HG02943 (cell line): ENCODE measurements at regions not wholly inside any gene's neighbourhood (a gene's known extent, or its start where the extent isn't known, plus 50 kb on each side); places are given as distances from the start of the nearest gene placed in this dataset.
"Not testable (repeated sequence)": the region's sequence is repeated elsewhere in the genome, so short reads cannot be mapped to it uniquely, and the experiment has no call there.

Source experiments
- ATAC-seq: cut with Tn5 transposase; IDR thresholded peaks from one replicate; pipeline ENCODE4 v1.9.1; 2021; ENCODE audit warnings: mild to moderate bottlenecking, low read depth, moderate library complexity; ENCODE audit not compliant: unreplicated experiment

DNA sequence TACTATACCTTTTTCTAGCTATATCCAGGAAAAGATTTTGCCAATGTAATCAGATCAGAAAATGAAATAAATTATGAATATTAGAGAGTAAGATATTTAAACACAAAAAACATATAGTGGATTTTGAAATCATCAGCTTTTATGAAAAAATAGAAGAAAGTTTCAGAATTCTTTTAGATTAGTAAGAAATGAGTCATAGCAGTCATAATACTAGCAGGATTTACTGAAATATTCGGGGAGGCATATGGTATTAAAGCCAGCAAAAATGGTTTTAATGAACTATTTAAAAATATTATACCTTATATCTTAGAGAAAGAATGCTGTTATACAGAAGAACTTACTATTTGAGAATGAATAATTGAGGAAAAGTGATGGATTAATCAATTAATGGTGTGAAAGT is 303.6 kb upstream of the NUDT12 start:
- no peak for ATAC-seq

GRCh38 chr5:103862398-103862797 is 299.8 kb upstream of the NUDT12 start:
- ATAC-seq = no peak

DNA sequence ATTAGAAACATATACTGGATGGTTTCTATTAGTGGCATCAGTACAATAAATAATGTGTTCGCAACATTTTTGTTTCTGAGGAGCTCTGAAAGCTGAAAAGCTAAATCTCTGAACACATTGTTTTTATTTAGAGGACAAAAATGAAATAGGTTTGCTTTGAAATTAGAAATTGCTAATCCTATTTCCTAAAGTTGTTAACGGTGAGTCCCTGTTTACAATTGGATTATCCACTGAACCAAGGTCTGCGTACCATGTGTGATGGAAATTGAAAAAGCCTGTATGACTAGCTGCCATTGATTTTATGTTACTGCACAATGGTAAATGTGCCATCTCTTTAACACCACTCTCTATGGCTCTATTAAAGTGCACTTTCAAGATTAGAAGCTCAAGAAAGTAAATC is 297.7 kb upstream of the NUDT12 start:
- ATAC-seq = no peak

DNA sequence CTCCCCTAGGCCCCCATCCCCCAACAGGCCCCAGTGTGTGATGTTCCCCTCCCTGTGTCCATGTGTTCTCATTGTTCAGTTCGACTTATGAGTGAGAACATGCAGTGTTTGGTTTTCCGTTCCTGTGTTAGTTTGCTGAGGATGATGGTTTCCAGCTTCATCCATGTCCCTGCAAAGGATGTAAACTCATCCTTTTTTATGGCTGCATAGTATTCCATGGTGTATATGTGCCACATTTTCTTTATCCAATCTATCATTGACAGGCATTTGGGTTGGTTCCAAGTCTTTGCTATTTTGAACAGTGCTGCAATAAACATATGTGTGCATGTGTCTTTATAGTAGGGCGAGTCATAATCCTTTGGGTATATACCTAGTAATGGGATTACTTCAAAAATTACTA is 295.8 kb upstream of the NUDT12 start:
- ATAC-seq = not testable (repeated sequence)

DNA sequence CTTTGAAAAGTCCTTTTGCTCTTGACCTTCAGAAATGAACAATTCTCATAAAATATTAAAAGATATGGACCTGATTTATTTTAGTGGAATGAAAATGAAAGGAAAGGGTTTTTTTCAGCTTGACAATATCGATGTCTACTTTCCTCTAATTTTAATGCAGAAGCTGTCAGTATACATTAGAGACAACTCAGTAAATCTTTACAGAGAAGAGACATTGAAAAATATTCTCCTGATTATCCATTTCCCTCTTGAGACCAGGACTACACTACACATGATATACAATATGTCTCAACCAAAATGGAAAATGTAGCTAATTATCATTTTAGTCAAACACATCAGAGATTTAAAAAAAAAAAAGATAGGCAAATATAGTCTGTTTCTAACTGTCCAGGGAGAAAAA is 288.5 kb upstream of the NUDT12 start:
- ATAC-seq = no peak

GRCh38 chr5:103849934-103850333 is 287.3 kb upstream of the NUDT12 start:
- ATAC-seq = no peak

DNA sequence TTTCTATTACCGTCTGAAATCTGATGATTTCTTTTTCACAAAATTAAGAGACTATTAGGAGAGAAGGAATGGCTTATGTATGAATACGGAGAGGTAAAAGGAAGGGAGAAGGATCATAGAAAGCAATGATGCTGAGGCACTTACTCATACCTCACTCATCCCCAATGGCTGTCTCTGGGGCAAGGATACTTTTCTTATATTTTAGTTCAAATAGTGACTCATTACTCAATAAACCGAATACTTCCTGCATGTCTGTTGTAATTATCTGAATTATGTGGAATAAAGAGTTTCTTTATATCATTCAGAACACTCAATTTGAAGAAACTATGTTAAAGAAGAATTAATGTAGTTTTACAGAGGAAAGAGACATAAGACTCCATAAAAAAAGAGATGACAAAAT is 284.5 kb upstream of the NUDT12 start:
- ATAC-seq = no peak

DNA sequence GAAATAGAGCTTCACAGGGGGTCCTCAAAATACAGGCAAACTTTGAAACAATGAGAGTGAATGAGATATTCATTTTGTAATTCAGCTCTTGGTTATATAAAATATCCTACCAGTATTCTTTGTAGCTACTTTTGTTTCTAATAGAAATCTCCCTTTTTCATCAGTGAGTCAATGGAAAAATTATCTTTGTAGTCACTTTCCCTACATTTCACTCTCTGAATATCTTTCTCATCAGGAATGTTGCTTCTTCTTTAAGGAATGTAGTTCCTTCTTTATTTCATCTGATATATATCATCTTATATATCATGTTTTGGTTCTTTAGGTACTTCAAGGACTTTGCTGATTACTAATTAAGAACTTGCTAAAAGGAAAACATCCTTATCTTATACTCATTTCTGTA is 280.3 kb upstream of the NUDT12 start:
- ATAC-seq = no peak

DNA sequence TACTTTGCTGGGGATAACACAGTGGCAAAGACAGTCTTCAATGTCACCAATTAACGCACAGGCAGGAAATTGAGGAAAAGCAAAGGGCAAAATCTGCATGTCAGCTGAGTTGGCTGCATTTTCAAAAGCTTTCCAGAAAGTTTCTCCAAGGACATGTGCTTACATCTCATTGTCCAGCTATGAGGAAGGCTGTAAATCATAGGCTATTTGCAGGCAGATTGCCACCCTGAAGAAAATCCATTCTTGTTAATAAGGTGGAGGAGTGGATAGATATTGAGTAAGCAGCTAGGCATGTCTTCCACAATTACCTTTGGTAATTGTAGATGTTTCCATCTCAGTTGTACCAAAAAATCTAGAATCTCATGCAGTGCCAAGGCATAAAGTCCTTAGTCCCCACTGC is 278.0 kb upstream of the NUDT12 start:
- no peak for ATAC-seq

GRCh38 chr5:103834216-103834615 is 271.6 kb upstream of the NUDT12 start:
- no peak for ATAC-seq

- ATAC-seq = no peak
Observed at GRCh38 chr5:103829585-103829984, 267.0 kb upstream of the NUDT12 start.

- ATAC-seq = no peak
Observed at GRCh38 chr5:103827976-103828375, 265.4 kb upstream of the NUDT12 start.

DNA sequence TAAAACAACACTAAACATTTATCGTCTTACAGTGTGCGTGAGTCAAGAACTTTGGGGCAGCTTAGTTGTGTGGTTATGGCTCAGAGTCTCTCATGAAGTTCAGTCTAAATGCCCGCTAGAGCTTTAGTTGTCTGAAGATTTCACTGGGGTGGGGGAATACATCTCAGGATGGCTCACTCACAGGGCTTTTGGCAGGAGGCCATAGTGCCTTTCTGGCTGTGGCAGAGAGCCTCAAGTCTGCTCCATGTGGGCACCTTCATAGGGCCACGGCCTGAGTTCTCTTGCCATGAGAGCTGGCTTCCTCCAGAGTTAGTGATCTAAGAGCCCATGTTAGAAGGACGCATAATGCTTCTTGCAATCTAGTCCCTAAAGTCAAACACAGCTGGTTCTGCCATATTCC is 258.8 kb upstream of the NUDT12 start:
- ATAC-seq = no peak

GRCh38 chr5:103808464-103809106 is 246.0 kb upstream of the NUDT12 start:
- ATAC-seq = no peak

GRCh38 chr5:103804711-103805110 is 242.1 kb upstream of the NUDT12 start:
- no peak for ATAC-seq

DNA sequence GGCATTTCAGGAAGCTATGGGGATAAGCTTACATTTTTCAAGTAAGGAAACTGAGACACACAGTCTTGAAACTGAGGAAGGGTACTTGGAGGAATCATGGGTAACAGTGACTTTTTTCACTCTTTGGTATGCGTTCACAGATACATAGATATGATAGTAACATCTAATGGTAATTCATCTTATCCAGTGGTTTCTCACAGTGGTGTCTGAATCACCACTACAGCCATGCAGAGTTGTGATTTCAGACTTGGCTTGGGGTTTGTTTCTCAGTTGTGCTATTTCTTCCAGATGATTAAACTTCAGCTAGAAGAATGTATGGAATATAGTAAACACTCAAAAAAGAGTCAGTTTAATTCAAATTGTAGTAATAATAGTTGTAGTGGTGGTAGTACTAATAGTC is 239.1 kb upstream of the NUDT12 start:
- no peak for ATAC-seq

GRCh38 chr5:103800741-103801495 is 238.3 kb upstream of the NUDT12 start:
- ATAC-seq = no peak

- ATAC-seq = no peak
Observed at GRCh38 chr5:103793595-103794182, 231.1 kb upstream of the NUDT12 start.

- ATAC-seq = no peak
Observed at GRCh38 chr5:103785569-103785968, 223.0 kb upstream of the NUDT12 start.

DNA sequence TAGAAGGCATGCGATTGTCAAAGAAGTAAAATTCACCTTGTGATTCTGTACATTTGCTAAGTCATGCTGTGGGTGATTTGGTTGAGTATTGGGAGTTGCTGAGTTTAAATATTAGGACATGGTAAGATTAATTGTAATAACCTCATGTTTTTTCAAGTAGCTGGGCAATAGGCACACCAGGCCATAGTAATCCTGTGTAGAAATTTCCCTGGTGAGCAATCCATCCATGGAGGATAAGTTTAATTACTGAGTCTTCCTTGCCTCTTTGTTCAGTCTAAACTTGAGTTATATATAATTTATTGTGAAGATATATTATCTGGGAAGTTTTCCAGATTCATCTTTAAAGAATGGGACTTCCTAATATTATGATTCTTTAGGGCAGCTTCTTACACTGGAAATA is 221.1 kb upstream of the NUDT12 start:
- ATAC-seq = no peak

- no peak for ATAC-seq
Observed at GRCh38 chr5:103780794-103781193, 218.2 kb upstream of the NUDT12 start.

DNA sequence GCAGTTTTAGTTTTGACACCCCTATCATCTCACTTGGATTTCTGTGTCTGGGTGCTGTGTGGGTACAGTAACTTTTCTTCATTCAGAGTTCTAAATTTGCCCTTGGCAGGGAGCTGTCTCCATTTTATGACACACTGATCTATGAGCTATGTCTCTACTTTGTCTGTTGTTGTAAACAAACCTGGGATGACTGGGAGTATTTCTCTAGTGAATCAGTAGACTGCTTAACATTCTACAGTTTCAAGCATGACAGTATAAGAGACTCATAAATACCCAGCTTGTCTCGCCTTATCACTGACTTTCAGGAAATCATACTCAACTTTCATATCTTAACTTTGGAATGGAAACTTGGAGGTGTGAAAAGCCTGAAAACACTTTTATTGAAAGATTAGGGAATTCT is 212.1 kb upstream of the NUDT12 start:
- ATAC-seq = no peak
